Gastroesophageal sphincter (tissue), 3 donors: ENCODE measurements at regions not wholly inside any gene's neighbourhood (a gene's known extent, or its start where the extent isn't known, plus 50 kb on each side); places are given as distances from the start of the nearest gene placed in this dataset.

Source experiments
- CTCF ChIP-seq, 4 experiments: fragments of 200-600 bp in 2 of 4; fragments of 450-650 bp in 2 of 4; sonication (generic) in 1 of 4; IDR thresholded peaks; one replicate each; pipeline ENCODE4 v1.5.1; 2017 to 2019; ENCODE audit warnings: antibody characterized with exemption in 4 of 4, mild to moderate bottlenecking in 2 of 4, moderate library complexity in 2 of 4
- POLR2A ChIP-seq, 2 donors: fragments of 450-650 bp; IDR thresholded peaks; one replicate each; pipeline ENCODE4 v1.6.1; 2017; ENCODE audit warnings: antibody characterized with exemption in 2 of 2, mild to moderate bottlenecking in 2 of 2, moderate library complexity in 1 of 2
- POLR2AphosphoS5 ChIP-seq: sonication (generic); formaldehyde crosslinking; IDR thresholded peaks from one replicate; pipeline ENCODE4 v1.6.1; 2017; ENCODE audit warnings: antibody characterized with exemption

- TF ChIP-seq CTCF (IDR thresholded peaks at IDR 0.05), result peak in 2 of 4 experiments; percentile 12 to 45
- no peak for TF ChIP-seq POLR2A (IDR thresholded peaks at IDR 0.05)
- no peak for TF ChIP-seq POLR2AphosphoS5
Observed at GRCh38 chr9:33737811-33738606, 57.4 kb upstream of the PRSS3 start.
